HT-29 (cell line): ENCODE measurements at regions not wholly inside any gene's neighbourhood (a gene's known extent, or its start where the extent isn't known, plus 50 kb on each side); places are given as distances from the start of the nearest gene placed in this dataset.

Experiments used
- DNase-seq: peaks from one replicate; pipeline ENCODE4 v3.0.0-alpha.2; 2015; ENCODE audit warnings: low spot score

DNA sequence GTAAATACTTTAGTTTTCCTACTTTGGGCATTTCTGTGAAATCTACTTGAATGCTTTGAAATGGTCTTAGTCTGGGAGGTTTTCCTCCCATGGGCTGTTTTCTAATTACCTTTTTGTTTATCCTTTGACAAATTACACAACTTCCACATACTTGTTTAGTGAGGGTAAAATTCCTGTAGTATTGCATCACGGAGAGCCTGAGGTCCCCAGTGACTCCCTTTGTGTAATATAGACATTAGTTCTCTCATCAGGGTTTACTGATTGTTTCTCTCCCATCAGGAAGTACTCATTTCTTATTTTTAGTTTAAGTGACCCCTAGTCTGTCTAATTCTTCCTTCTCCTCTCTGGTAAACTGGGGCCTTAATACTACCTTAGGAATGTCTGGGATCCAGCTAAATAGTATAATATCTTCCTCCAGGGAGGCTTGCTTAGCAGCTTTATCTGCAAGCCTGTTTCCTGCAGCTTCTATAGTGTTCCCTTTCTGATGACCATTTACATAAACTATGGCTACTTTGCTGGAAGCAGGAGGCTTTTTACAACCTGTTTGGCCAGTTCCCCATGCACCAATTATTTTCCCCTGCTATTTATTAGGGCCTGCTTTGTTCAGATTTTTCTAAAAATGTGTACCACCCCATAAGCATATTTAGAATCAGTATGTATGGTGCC is 87.2 kb upstream of the XCR1 start:
- no peak for DNase-seq

- DNase-seq: no peak
Measured at GRCh38 chr3:46113608-46114007, 86.3 kb upstream of the XCR1 start.

- no peak for DNase-seq
Measured at GRCh38 chr3:46112984-46113383, 85.7 kb upstream of the XCR1 start.

DNA sequence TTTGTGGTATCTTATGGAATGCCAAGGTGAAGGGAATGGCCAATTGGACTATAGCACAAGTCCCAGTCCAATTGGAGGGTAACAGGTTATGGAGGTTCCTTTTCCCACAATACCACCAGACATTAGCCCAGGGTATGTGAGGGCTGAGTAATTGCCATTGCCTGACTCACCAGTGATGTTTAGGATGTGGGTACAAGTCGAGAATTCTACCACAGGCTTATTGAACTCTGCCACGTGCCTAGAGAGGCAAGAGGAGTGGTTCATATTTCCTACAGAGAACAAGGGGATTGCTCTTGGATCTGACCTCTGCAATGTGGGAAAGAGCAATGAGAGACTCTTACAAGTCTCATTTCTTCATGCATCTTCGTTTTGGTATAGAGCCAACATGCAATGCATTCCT is 85.0 kb upstream of the XCR1 start:
- DNase-seq: no peak

DNA sequence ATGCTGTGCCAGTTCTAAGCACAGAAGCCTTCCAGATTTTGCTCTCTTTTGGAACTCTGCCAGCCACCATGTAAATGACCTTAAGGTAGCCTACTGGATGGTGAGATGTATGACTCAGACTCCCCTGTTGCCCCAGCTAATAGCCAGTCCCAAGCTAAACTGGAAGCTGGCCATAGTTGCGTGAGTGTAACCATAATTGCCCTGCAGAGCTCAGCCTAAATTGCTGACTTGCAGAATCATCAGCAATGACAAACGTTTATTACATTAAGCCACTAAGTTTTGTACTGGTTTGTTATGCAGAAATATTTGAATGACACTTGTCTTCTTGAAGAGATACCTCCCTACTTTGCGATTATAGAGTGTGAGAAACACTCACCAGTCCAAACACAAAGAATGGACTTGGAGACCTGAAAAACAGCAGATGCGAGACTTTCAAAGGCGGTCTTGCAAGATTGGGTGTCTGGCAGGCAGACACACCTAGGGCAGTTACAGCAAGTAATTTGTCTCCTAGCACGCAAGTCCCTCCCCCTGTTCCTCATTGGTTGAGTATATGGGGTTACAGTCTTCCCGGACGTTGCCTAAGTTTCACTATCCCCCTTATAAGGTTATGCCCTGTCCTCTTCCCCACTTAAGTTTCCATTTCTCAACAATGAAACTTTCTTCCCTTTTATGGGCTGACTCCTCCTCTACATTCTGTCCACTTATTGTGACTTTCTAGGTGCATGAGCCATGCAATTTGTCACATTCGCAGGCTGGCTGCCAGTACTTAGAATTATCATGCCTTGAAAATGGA is 83.6 kb upstream of the XCR1 start:
- DNase-seq: peak; percentile 32

DNA sequence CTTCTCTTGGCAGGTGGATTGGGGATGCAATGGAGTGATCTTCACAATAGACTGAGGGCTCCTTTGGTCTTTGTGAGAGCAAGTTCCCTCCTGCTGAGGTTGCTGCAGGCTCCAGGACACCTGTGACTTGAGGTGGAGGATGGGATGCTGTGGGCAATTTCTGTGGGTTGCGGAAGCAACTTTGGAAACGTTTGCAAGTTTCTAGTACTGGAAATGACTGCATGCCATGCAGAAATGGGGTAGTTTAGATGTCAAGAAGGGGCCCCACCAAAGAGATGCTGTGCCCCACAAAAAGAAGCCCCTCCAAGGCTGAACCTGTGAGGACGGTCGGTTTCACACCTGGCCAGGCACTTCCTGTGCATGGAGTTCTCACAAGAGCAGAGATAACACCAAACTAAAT is 80.4 kb upstream of the XCR1 start:
- no peak for DNase-seq

GRCh38 chr3:46105306-46105919 is 78.1 kb upstream of the XCR1 start:
- DNase-seq: no peak

DNA sequence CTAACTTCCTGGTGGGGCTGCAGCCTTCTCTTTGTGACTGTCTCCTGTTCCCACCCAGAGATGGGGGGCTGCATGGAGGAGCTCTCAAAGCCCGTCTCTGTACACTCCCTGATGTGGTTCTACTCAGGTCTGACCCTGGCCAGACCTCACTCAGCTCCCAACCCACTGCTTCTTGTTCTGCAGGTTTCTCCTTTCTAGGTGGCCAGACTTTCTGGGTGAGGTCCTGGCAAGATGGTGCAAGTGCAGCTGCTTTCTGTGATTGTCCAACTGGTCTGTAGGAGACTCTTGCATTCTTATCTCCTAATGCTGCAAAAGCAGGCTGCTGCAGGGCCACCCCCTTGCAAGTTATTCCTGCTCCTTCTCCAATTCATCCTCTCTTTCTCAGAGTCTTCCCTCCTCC is 77.4 kb upstream of the XCR1 start:
- DNase-seq: no peak

DNA sequence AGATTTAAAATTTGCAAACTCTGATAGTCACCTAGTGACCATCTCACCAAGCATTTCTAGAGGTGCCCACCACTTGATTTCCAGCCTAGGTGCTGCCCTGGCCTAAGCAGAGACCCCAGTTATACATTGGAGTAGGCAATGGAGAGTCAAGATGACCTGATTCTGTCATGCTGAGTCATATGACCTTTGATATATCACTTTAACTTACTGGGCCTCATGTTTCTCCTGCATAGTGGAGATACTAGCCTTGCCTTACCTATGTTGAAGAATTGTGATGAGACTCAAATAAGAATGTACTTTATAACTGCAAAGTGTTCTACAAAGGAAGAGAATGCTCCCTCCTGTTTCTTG is 75.5 kb upstream of the XCR1 start:
- no peak for DNase-seq

- DNase-seq: no peak
Measured at GRCh38 chr3:46102059-46102779, 74.9 kb upstream of the XCR1 start.

GRCh38 chr3:46100812-46101211 is 73.5 kb upstream of the XCR1 start:
- no peak for DNase-seq

DNA sequence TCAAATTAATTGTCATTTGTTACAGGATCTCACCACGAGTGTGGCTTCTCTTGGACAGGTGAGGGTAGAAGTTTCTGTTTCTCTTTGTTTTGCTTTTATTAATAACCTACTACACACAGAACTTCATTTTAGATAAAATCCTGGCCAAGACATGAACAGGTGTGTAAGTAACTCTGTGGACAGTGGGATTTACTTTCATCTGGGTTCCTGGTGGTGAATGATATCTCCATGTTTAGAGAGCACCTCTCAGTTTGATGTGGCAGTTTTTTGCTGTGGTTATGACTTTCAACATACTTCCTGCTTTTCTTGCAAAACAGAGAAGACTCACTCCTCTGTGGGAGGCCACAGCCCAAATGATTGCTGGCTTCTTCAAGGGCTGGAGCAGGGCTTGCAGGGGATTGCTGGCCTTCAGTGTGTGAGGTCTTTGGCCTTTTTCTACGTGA is 71.1 kb upstream of the XCR1 start:
- no peak for DNase-seq

DNA sequence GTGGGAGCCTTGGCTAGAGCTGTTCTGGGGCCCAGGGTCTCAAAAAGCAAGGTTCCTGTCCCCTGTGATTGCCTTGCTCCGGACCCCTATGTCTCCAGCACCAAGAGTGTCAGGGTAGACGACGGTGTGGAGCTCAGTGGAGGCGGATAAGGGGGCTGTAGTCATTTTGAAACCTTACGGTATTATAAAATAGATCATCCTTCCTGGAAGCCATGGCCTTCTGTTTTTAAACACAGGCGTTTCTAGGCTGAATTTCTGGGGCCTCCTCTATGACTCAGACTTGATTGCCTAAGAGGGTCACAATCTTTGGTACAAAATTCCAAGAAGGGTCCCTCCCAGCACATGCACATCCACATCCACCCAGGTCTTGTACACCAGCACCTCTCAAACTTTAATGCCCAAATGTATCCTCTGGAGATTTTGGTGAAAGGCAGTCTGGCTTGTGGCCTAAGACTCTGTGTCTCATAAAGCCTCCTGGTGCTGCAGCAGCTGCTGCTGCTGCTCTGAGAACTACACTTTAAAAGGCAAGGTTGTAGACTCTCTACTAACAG is 70.5 kb upstream of the XCR1 start:
- DNase-seq: no peak

DNA sequence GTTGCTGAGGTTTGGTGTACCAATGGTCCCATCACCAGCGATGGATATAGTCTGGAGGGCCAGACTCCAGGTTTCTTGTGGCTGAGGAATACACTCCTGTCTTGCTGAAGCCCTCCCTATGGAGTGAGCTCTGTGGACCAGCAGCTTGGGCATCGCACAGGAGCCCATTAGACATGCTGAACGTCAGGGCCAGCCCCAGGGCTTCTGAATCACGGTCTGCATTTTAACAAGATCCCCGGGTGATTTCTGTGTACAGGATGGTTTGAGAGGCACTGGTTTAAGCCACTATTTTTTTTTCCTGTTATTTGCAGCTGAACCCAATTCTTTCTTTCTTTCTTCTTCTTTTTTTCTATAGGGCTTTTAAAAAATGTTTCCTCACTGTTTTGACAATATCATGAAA is 69.5 kb upstream of the XCR1 start:
- DNase-seq: no peak

DNA sequence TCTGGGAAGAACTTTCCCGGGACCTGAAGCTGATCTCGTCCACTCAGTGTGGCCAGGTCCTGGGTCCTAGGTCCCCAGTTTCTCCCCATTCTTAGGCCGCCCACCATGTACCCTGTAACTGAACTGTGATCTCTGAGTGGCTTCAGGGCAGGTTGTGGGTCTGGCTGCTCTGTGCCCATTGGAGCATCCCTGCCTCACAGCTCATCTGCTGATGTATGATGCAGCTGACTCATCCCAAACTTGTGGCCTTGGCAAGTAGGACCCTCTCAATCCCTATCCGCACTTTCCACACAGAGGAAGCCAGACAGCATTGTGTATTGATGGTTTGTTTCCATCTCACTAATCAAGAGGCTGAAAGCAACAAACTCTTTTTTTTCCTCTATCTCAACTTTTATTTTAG is 69.1 kb upstream of the XCR1 start:
- no peak for DNase-seq

- DNase-seq: no peak
Measured at GRCh38 chr3:46095307-46095706, 68.0 kb upstream of the XCR1 start.

DNA sequence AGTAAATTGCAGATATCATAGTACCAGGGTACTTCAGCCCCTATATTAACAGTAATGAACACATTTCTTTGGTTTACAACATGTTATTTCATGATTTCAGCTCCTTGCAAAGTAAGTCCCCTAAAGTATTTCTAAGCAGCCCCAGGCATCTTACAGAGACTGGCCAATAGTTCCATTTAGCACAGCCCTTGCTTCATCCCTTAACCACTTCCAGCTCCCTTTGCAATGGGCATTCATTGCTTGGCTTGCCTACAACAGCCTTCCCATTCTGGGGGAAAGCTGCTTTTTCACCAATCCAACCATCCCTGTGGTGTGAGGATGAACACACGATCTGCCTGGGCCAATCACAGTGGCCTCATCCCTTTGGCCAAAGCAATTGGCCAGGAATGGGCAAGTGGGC is 67.2 kb upstream of the XCR1 start:
- DNase-seq: no peak

GRCh38 chr3:46093966-46094365 is 66.7 kb upstream of the XCR1 start:
- DNase-seq: no peak

DNA sequence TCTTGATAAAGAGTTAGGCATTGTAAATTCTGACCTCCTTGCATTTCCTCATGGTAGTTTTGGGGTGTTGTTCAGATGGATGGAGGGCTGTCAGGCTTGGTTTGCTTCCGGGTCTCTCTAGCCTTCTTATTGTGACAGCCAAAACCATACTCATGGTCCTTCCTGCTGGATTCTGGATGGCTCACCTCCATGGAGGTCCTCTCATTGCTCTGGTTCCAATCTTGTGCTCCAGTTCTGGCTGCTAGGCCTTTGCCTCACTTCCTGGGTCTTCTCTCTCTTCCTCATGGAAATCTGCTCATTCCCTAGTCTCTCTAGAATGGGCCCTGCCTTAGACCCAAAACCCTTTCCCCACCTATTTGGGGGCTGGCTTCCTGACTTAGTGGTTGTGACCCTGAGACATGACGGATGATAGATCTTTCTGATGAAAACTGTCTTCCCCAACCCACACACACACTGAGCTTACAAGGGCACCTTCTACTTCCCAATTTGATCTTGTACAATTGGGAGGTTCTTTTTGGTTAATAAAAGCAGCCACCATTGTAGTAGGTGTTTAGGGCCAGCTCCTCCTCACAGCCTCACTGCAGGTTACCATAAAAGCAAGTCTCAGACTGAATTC is 66.2 kb upstream of the XCR1 start:
- DNase-seq: no peak

DNA sequence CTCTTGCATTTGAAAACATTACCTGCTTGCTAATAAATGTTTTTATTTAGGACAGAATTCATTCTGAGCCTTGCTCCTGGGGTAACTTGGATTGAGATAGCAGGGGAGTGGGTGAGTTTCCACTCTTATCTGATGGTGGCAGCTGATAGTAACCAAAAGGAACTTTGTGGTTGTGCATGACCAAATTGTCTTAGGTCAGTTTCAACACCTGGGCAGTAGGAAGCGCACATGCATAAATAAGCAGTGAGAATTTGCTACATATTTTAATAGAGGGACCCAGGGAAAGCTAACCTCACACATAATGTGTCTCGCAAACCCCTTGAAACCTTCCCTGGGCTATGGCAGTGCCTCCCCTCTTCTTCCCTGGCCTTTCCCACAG is 65.4 kb upstream of the XCR1 start:
- DNase-seq: no peak
